ENCODE measurements at regions not wholly inside any gene's neighbourhood (a gene's known extent, or its start where the extent isn't known, plus 50 kb on each side); places are given as distances from the start of the nearest gene placed in this dataset.

- Histone ChIP-seq H3K36me3 (no peaks in the 10 kb centered on the region), H3K27ac (no peak overlapping the region), H3K4me1 (peaks cover 0 to 17% (median 13%) of the 10 kb centered on the region in 4 donors), H3K9me3 (no peaks in the 10 kb centered on the region), H3K4me3 (no peak overlapping the region), H3K27me3 (no peaks in the 10 kb centered on the region)
- intact Hi-C loops (cut with DNase I): loop anchor here in 1 of 2 donors (10.0 kb wide), 2 partner anchors 145 to 225 kb away; no protein-coding TSS in a partner anchor
- ATAC-seq (no peak), DNase-seq (no peak)
- TF ChIP-seq POLR2A (IDR thresholded peaks at IDR 0.05) (no peak), CTCF (IDR thresholded peaks at IDR 0.05) (no peak)
- WGBS (ENCODE audit: insufficient coverage, low coverage, low lambda C conversion rate, missing lambda C conversion rate): 91% methylated on average over 3 of the region's 3 CpGs
Measured at GRCh38 chr9:129339539-129340157, 161.6 kb upstream of the IER5L start.

- TF ChIP-seq POLR2A (IDR thresholded peaks at IDR 0.05) (no peak), CTCF (IDR thresholded peaks at IDR 0.05) (no peak)
- H3K27me3 ChIP-seq: no peaks in the 10 kb centered on the region
- ATAC-seq (no peak), DNase-seq (no peak)
- no peaks in the 10 kb centered on the region for H3K9me3 ChIP-seq
- intact Hi-C loops (cut with DNase I): loop anchor here in 1 of 2 donors (10.0 kb wide), 2 partner anchors 146 to 226 kb away; no protein-coding TSS in a partner anchor
- H3K4me3 ChIP-seq: no peak overlapping the region
- H3K27ac ChIP-seq: no peak overlapping the region
- no peaks in the 10 kb centered on the region for H3K36me3 ChIP-seq
- 63% methylated on average over 7 of the region's 19 CpGs for WGBS (ENCODE audit: insufficient coverage, low coverage, low lambda C conversion rate, missing lambda C conversion rate)
- peaks cover 0 to 25% (median 15%) of the 10 kb centered on the region in 4 donors for H3K4me1 ChIP-seq
Measured at GRCh38 chr9:129338724-129339430, 160.8 kb upstream of the IER5L start.

- Histone ChIP-seq H3K27ac (peak overlapping the region in 1 of 3 donors; percentile 91), H3K4me1 (peaks cover 0 to 30% (median 17%) of the 10 kb centered on the region in 4 donors)
- intact Hi-C loops (cut with DNase I): loop anchor here in 1 of 2 donors (10.0 kb wide), 2 partner anchors 147 to 227 kb away; no protein-coding TSS in a partner anchor
Measured at GRCh38 chr9:129337336-129338140, 159.5 kb upstream of the IER5L start.

More at GRCh38 chr9:129337336-129338140, 159.5 kb upstream of the IER5L start:
- Histone ChIP-seq H3K4me3 (peak overlapping the region in 2 of 3 donors; percentile 12 to 41), H3K36me3 (no peaks in the 10 kb centered on the region), H3K27me3 (no peaks in the 10 kb centered on the region), H3K9me3 (no peaks in the 10 kb centered on the region)
- no peak for DNase-seq
- TF ChIP-seq CTCF (IDR thresholded peaks at IDR 0.05): no peak
- no peak for TF ChIP-seq POLR2A (IDR thresholded peaks at IDR 0.05)
- ATAC-seq: no peak
- WGBS (ENCODE audit: insufficient coverage, low coverage, low lambda C conversion rate, missing lambda C conversion rate): 82% methylated on average over 12 of the region's 27 CpGs
